GM18502 (cell line): ENCODE measurements at regions not wholly inside any gene's neighbourhood (a gene's known extent, or its start where the extent isn't known, plus 50 kb on each side); places are given as distances from the start of the nearest gene placed in this dataset.
A peak's percentile ranks its signal among the peaks of the same experiment; 100 is the strongest.

Experiments used
- ATAC-seq: cut with Tn5 transposase; IDR thresholded peaks from one replicate; pipeline ENCODE4 v1.9.1; 2021; ENCODE audit warnings: mild to moderate bottlenecking; ENCODE audit not compliant: unreplicated experiment, poor library complexity

DNA sequence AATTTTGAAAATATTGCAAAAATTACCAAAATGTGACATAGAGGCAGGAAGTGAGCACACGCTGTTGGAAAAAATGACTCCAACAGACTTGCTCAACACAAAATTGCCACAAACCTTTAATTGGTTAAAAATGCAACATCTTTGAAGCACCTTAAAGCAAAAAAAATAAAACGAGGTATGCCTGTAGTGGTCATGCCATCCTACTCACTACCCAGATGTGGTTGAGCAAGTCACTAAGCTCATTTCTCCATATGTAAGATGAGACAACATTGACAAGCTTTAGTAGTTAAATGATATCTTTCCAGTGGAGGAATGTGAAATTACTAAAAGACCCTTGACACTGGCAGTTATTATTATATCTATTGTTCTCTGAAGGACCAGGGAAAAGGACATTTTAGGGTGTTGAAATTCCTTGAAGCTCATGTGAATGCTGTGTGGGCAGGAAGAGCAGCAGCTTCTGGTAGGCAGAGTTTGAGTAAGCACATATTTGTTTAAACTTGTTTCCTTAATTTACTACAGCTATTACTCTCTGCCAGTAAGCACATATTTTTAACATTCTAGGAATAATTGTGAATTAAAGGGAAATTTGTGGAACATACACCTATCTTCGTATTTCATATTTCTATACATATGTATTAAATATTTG, 131.6 kb upstream of the P2RY1 start:
- no peak for ATAC-seq

GRCh38 chr3:152706991-152707713, 127.8 kb upstream of the P2RY1 start:
- peak; percentile 66 for ATAC-seq

- no peak for ATAC-seq
Measured at GRCh38 chr3:152709659-152710058, 125.3 kb upstream of the P2RY1 start.

DNA sequence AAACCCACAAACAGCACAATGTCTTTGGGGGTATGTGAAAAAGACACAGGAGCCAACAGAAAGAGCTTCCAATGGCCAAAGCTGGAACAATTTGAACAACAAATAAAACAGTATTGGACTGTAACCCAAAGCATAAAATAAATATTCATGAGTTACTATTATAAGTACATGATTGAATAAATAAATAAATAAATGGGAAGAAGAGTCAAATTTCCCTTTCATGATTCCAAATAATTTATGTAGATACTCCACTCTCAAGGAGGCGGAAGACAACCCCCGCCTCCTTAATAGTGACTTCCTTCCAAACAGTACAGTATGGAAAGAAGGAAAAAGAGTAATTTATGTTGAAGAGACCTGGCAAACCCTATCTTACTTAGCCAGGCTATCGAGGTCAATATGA, 124.4 kb upstream of the P2RY1 start:
- ATAC-seq, result no peak

DNA sequence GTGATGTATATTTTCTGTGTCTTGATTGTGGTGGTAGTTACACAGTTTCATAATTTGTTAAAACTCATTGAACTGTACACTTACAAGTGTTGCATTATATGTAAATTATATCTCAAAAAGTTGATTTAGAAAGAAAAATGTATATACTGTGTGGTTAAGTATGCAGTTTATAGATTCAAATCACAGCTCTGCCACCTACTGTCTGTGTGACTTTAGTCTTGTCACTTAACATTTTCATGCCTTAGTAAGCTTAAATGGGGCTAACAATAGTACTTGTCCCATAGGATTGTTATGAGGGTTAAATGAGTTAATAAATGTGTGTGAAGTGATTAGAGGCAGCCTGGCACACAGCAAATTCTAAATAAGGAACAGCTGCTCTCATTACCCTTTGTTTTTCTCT, 120.9 kb upstream of the P2RY1 start:
- ATAC-seq, result no peak

DNA sequence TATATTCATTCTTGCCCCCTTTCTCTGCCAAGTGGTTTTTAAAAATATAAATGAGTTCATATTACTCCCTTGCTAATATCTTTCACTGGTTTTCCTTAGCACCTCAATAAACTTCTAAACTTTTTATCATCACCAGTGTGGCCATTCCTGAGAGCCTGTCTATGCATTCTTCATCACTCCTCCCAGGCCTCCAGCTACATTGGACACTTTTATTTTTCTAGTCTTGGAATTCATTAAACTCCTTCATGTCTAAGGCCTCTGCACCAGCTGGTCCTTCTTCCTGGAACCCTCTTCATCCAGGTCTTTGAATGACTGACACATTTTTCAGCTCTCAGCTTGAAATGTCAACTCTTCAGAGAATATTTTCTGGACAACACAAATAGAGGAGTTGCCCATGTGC, 120.4 kb upstream of the P2RY1 start:
- ATAC-seq, result no peak

DNA sequence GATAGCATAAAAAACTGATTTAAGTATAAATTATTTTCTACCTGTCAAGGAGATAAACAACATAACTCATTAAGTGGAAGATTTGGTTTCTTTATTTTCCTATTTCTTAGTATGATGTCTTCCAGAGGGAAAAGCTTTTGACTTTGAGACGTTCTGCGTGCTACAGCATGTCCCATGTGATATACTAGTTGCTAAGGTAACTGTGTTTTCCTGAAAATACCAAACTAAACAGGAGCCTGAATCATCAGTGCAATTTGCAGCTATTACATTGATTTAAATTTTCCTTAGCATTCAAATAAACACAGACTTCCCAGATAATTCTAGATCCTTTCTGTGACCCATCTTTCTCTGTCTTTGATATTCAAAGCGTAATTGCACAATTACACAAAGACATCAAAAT, 117.7 kb upstream of the P2RY1 start:
- ATAC-seq, result no peak

DNA sequence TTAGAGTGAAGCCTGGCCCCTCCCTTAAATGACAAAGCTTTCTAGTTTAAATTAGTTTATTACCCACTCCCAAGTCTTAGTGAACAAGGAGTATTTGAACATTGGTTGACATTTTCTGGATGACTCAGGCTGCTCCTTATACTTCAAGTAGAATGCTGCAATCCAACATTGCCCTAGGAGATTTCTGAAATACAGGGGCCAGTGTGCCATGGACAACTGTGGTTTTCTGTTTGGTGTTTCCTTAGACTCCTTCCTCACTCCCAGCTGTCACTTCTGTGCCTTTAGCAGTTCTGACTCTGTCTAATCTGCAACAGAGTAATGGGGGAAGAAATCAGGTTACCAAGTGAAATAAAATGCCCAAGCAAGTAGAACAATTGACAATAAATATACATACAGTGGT, 116.1 kb upstream of the P2RY1 start:
- ATAC-seq, result no peak

- peak; percentile 61 for ATAC-seq
Measured at GRCh38 chr3:152719264-152719663, 115.7 kb upstream of the P2RY1 start.

GRCh38 chr3:152720951-152721718, 113.8 kb upstream of the P2RY1 start:
- no peak for ATAC-seq

DNA sequence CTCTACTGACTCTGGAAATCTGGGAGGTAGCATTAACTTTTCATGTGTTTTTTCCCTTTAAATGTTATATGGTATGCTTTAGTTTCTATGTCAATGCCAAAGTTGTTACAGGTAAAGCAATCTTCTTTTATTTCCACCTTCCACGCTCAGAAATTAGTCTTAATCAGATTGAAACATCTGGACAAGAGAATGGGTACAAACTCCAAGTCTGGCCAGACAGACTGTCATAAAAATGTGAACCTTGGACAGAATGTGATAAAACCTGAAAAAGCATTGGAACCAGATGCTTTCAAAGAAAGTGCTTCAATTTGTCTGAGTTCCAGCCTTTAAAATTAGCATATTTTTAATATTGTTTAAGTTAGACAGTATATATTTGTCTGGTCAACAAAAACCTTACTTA, 110.7 kb upstream of the P2RY1 start:
- ATAC-seq, result no peak

- ATAC-seq, result no peak
Measured at GRCh38 chr3:152728231-152728980, 106.5 kb upstream of the P2RY1 start.

- no peak for ATAC-seq
Measured at GRCh38 chr3:152729906-152730305, 105.0 kb upstream of the P2RY1 start.

- ATAC-seq, result no peak
Measured at GRCh38 chr3:152731511-152731910, 103.4 kb upstream of the P2RY1 start.

DNA sequence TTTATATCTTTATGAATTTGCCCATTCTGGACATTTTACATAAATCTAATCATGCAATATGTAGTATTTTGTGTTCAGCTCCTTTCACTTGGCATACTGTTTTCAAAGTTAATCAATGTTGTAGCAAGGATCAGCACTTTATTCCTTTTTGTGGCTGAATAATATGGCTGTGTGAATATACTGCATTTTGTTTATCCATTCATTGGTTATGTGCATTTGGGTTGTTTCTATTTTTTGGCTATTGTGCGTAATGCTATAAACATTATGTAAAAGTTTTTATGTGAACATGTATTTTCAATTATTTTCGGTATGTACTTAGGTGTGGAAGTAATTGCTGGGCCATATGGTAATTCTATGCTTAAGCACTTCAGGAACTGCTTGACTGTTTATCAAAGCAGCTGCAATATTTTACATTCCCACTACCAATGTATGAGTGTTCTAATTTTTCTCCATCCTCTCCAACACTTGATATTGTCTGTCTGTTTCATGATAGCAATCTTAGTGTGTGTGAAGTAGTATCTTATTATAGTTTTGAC, 101.3 kb upstream of the P2RY1 start:
- ATAC-seq, result no peak

DNA sequence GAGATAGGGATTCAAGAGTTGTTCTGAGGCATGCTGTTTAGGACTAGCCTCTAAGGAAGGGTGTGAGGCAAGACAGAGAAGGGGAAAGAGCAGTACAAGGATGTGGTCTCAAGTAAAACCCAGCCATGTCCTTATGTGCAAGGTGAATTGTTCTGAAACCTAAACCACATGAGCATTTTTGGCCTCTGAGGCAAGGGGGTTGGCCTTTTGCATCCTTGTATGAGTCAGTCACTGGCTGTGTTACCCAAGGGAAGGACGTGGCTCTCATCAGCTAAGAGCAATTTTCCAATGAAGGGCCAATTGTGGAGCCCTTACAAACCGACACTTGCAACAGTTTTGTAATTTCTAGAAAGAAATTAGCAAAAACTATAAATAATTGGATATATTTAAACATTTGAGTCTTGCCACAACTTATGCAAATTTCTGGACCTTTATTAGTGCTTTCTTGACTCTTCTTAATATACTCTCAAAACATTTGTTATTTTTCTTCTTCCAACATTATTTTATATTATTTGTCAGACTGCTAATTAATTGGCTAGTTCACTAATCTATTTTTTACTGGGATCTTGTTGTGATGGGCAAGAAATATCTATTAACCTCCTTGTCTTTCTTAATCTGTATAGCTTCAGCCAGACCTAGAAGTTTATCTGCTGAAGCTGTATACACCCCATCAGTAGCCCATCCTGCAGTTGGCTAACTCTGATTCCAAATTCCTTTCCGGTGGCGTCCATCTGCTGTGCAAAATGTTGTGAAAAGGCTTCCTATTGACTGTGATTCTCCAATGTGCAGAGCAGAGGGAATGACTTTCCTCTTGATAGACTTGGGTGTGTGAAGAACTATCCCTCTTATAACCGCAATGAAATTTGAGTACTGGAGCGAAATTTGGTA, 97.7 kb upstream of the P2RY1 start:
- ATAC-seq, result peak; percentile 99

GRCh38 chr3:152738656-152739055, 96.3 kb upstream of the P2RY1 start:
- no peak for ATAC-seq

GRCh38 chr3:152742368-152743347, 92.3 kb upstream of the P2RY1 start:
- peak; percentile 67 for ATAC-seq
